ENCODE measurements at regions not wholly inside any gene's neighbourhood (a gene's known extent, or its start where the extent isn't known, plus 50 kb on each side); places are given as distances from the start of the nearest gene placed in this dataset.
A peak's percentile ranks its signal among the peaks of the same experiment; 100 is the strongest.

DNA sequence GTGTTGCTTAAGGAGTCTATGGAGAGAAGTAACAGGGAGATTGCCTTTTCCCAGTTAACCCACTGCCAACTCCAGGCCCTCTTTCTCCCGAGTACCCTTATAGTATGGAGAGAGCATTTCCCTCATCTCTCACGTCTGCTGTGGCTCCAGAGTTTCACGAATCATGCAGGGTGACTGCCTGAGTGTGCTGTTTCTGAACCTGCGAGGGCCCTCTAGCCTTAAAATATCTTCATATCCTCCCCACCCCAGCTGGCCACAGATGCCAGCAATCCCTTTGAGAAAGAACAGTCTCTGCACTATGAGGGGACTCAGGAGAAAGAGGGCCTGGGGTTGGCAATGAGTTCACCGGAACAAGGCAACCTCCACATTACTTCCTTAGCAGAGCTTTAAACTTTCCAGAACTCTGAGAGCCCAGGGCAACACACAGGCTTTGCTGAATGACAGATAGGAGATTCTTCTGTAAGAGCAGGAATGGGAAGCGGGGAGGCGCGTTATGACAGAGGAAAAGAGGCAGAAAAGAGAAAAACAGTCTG, 81.6 kb upstream of the ANKH start:
- no peak overlapping the region for H3K4me3 ChIP-seq
- peak overlapping the region; percentile 80 for H3K27ac ChIP-seq
- H3K4me1 ChIP-seq (ENCODE audit: low read depth): peaks cover 26% of the 10 kb centered on the region
- TF ChIP-seq, protein P1, sequence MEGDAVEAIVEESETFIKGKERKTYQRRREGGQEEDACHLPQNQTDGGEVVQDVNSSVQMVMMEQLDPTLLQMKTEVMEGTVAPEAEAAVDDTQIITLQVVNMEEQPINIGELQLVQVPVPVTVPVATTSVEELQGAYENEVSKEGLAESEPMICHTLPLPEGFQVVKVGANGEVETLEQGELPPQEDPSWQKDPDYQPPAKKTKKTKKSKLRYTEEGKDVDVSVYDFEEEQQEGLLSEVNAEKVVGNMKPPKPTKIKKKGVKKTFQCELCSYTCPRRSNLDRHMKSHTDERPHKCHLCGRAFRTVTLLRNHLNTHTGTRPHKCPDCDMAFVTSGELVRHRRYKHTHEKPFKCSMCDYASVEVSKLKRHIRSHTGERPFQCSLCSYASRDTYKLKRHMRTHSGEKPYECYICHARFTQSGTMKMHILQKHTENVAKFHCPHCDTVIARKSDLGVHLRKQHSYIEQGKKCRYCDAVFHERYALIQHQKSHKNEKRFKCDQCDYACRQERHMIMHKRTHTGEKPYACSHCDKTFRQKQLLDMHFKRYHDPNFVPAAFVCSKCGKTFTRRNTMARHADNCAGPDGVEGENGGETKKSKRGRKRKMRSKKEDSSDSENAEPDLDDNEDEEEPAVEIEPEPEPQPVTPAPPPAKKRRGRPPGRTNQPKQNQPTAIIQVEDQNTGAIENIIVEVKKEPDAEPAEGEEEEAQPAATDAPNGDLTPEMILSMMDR (IDR thresholded peaks at IDR 0.05; ENCODE audit: low read depth, low read length): no peak
- H3K9me3 ChIP-seq (ENCODE audit: low read depth): no peaks in the 10 kb centered on the region
- no peaks in the 10 kb centered on the region for H3K27me3 ChIP-seq
- peak in 1 of 2 donors; percentile 46 for DNase-seq (ENCODE audit: low read depth in 1 of 2, low spot score in 1 of 2)
- no peaks in the 10 kb centered on the region for H3K36me3 ChIP-seq

DNA sequence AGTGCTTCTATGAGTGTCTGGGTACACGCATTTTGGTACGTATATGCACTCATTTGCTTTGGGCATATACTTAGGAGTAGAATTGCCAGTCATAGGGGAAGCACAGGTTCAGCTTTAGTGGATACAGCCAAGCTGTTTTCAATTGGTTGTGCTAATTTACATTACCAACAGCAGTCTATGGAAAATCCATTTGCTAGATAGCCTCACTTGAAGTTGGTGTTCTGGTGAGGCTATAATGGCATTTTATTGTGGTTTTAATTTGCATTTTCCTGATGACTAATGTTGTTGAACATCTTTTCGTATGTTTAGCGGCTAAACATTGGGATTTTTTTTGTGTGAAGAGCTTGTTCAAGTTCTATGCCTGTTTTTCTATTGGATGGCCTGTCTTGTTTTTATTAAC, 76.8 kb upstream of the ANKH start:
- Histone ChIP-seq H3K4me1 (ENCODE audit: low read depth) (peaks cover 7% of the 10 kb centered on the region), H3K27me3 (no peaks in the 10 kb centered on the region), H3K9me3 (ENCODE audit: low read depth) (no peaks in the 10 kb centered on the region), H3K27ac (no peak overlapping the region), H3K36me3 (no peaks in the 10 kb centered on the region), H3K4me3 (no peak overlapping the region)
- DNase-seq (ENCODE audit: low read depth in 1 of 2, low spot score in 1 of 2): no peak
- TF ChIP-seq, protein P1 (IDR thresholded peaks at IDR 0.05; ENCODE audit: low read depth, low read length): no peak

DNA sequence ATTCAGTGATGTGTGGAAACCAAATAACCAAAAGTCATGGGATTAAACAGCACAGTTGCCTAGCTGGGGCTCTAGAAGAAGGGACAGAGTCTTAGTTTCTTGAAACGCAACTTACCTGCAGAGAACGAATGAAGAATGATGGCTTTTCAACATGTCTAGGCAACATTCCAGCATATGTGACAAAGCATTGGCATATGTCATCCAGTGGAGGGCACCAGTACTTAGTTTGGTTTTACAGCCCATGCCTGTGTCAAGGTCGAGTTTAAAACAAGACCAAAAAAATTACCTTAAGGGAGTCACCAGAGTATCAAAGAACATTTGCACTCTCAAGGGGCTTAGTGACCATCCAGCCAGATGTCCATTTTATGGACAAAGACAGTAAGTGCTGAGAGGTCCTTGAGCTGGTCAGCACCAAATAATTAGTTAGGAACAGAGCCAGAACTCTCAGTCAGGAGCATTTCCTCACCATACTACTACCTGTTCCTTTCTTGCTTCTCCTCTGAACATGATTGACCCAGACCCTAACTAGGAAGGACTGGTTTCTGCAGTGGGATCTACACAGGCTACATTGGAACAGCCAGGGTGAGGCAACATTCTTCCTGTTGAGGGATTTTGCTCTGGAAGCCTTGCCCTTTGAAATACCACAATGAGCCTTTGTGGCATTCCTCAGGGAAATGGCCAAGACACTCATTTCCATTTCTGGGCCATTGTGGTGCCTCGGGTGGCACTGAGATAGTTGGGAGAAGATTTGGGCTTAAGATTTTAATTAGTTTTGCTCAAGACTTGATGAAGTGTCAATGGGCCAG, 75.4 kb upstream of the ANKH start:
- H3K4me1 ChIP-seq (ENCODE audit: low read depth): no peaks in the 10 kb centered on the region
- no peaks in the 10 kb centered on the region for H3K36me3 ChIP-seq
- peak; percentile 21 to 47 for DNase-seq (ENCODE audit: low read depth in 1 of 2, low spot score in 1 of 2)
- peak overlapping the region; percentile 36 for H3K27ac ChIP-seq
- H3K9me3 ChIP-seq (ENCODE audit: low read depth): no peaks in the 10 kb centered on the region
- no peak overlapping the region for H3K4me3 ChIP-seq
- TF ChIP-seq, protein P1 (IDR thresholded peaks at IDR 0.05; ENCODE audit: low read depth, low read length): peak; percentile 27
- H3K27me3 ChIP-seq: no peaks in the 10 kb centered on the region

DNA sequence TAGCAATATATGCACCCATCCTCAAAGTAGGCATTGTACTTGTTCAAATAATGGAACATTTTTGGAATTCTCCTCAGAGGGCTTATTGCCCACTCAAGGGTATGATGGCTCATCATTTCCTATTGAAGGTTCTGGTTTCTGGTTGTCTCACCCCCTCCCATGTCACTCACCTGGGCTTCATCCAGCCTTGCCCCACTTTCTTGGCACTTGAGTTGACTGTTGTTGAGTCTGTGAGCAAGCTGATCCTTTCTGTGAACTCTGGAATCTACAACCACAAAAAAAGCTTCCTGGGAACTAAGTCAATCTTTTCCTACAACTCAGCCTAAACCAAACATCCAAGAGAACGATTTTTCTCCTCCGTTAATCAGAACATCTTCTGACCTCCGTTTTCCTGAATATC, 73.9 kb upstream of the ANKH start:
- Histone ChIP-seq H3K36me3 (no peaks in the 10 kb centered on the region), H3K9me3 (ENCODE audit: low read depth) (no peaks in the 10 kb centered on the region), H3K27me3 (no peaks in the 10 kb centered on the region), H3K4me3 (no peak overlapping the region), H3K27ac (no peak overlapping the region), H3K4me1 (ENCODE audit: low read depth) (no peaks in the 10 kb centered on the region)
- TF ChIP-seq, protein P1 (IDR thresholded peaks at IDR 0.05; ENCODE audit: low read depth, low read length): no peak
- DNase-seq (ENCODE audit: low read depth in 1 of 2, low spot score in 1 of 2): no peak

DNA sequence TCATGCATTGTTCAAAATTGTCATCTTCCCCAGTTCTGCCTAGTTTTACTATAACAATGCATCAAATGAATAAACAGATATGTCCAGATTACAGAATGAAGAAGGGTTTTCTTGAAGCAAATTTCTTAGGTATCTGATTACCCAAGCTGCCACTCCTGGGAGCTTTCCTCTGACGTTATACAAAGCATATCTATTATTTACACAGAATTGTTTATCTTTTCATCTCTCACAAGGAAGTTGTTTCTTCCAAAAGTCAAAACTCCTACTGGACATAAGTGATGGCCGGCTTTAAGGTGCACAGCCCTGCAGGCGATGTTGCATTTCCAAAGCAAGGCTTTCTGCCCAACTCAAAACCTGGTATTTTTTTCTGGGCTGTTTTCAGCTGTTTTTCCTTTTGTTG, 73.4 kb upstream of the ANKH start:
- H3K9me3 ChIP-seq (ENCODE audit: low read depth): no peaks in the 10 kb centered on the region
- TF ChIP-seq, protein P1 (IDR thresholded peaks at IDR 0.05; ENCODE audit: low read depth, low read length): no peak
- H3K4me1 ChIP-seq (ENCODE audit: low read depth): no peaks in the 10 kb centered on the region
- no peak overlapping the region for H3K27ac ChIP-seq
- no peak overlapping the region for H3K4me3 ChIP-seq
- DNase-seq (ENCODE audit: low read depth in 1 of 2, low spot score in 1 of 2): no peak
- no peaks in the 10 kb centered on the region for H3K27me3 ChIP-seq
- no peaks in the 10 kb centered on the region for H3K36me3 ChIP-seq
